ENCODE measurements at regions not wholly inside any gene's neighbourhood (a gene's known extent, or its start where the extent isn't known, plus 50 kb on each side); places are given as distances from the start of the nearest gene placed in this dataset.

DNA sequence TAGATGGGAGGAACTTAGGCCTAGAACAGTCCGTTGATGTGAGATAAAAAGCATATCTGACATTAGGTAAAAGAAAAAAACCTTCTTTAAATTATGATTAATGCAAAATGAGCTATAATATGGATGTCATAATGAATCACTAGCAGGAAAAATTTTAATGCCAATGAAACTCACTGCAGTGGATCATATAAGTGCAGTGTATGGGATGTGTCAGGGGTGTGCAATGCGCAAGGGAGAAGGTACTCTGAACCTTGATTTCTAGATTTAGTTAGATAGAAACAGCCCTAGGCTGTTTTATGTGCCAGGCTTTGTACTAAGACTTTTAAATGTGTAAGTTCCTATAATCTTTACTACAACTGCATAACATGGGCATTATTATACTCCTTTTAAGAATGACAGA is 50.4 kb upstream of the NXPH2 start:
- H2BK12ac ChIP-seq (ENCODE audit: insufficient read length, low read depth, low read length): no peak overlapping the region
- H3K27me3 Mint-ChIP-seq (ENCODE audit: low read depth): no peaks in the 10 kb centered on the region; the same call in 1 of the 2 replicates
- H2BK120ac ChIP-seq (ENCODE audit: low read depth, low read length, poor library complexity, severe bottlenecking): no peak overlapping the region
- no peaks in the 10 kb centered on the region for H3K79me2 ChIP-seq (ENCODE audit: insufficient read depth, low read length)
- H3K9me3 Mint-ChIP-seq: no peaks in the 10 kb centered on the region
- H2AFZ ChIP-seq (ENCODE audit: low read length): no peak overlapping the region
- H3K36me3 Mint-ChIP-seq (ENCODE audit: insufficient read depth in 1 of 3, low read depth in 3 of 3): no peaks in the 10 kb centered on the region
- H3K18ac ChIP-seq (ENCODE audit: insufficient read length, low read depth, low read length): no peak overlapping the region
- no peak overlapping the region for H4K5ac ChIP-seq (ENCODE audit: insufficient read length, low read depth, low read length)
- no peak for DNase-seq
- no peak overlapping the region for H2AK5ac ChIP-seq (ENCODE audit: insufficient read length, low read length)
- H3K27me3 ChIP-seq (ENCODE audit: insufficient read depth, low read length): no peaks in the 10 kb centered on the region
- H3K56ac ChIP-seq (ENCODE audit: insufficient read length, low read depth, low read length): no peak overlapping the region
- no peak overlapping the region for H3K14ac ChIP-seq (ENCODE audit: insufficient read depth, low read length)
- H3K4me1 ChIP-seq (ENCODE audit: insufficient read depth, low read length): no peaks in the 10 kb centered on the region
- no peak overlapping the region for H3K27ac Mint-ChIP-seq
- no peak overlapping the region for H4K8ac ChIP-seq (replicated peaks; ENCODE audit: insufficient read length, low read depth, low read length)
- H3K79me1 ChIP-seq (ENCODE audit: insufficient read depth, low read depth, low read length, poor library complexity, severe bottlenecking): no peaks in the 10 kb centered on the region
- no peaks in the 10 kb centered on the region for H4K20me1 ChIP-seq (ENCODE audit: control insufficient read depth, insufficient read depth, insufficient read length)
- TF ChIP-seq, protein P1, sequence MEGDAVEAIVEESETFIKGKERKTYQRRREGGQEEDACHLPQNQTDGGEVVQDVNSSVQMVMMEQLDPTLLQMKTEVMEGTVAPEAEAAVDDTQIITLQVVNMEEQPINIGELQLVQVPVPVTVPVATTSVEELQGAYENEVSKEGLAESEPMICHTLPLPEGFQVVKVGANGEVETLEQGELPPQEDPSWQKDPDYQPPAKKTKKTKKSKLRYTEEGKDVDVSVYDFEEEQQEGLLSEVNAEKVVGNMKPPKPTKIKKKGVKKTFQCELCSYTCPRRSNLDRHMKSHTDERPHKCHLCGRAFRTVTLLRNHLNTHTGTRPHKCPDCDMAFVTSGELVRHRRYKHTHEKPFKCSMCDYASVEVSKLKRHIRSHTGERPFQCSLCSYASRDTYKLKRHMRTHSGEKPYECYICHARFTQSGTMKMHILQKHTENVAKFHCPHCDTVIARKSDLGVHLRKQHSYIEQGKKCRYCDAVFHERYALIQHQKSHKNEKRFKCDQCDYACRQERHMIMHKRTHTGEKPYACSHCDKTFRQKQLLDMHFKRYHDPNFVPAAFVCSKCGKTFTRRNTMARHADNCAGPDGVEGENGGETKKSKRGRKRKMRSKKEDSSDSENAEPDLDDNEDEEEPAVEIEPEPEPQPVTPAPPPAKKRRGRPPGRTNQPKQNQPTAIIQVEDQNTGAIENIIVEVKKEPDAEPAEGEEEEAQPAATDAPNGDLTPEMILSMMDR (conservative IDR thresholded peaks at IDR 0.05): no peak
- H3K9ac ChIP-seq (ENCODE audit: extremely low read depth, insufficient read length, low read length): no peak overlapping the region
- H3T11ph ChIP-seq (ENCODE audit: low read length): no peak overlapping the region
- H2BK15ac ChIP-seq (ENCODE audit: low read depth, low read length): no peak overlapping the region
- no peak overlapping the region for H3K27ac ChIP-seq (ENCODE audit: insufficient read length, low read depth, low read length)
- no peak overlapping the region for H2BK20ac ChIP-seq (ENCODE audit: low read depth, low read length, poor library complexity, severe bottlenecking)
- no peaks in the 10 kb centered on the region for H3K9me3 ChIP-seq (ENCODE audit: control insufficient read depth, low read depth, low read length)
- no peak overlapping the region for H3K4me2 ChIP-seq (ENCODE audit: insufficient read depth, insufficient read length, low read length)
- no peak overlapping the region for H2BK5ac ChIP-seq (ENCODE audit: insufficient read length, low read length)
- no peak overlapping the region for H3K4ac ChIP-seq (ENCODE audit: low read depth, low read length)
- no peak overlapping the region for H3K23ac ChIP-seq (ENCODE audit: insufficient read length, low read depth, low read length)
- H3K4me1 Mint-ChIP-seq: peaks cover 0 to 3% of the 10 kb centered on the region in 2 experiments; a peak in 2 of 4 replicates
- H3K4me3 Mint-ChIP-seq: no peak overlapping the region
- no peaks in the 10 kb centered on the region for H3K23me2 ChIP-seq (ENCODE audit: insufficient read length, low read depth, low read length, poor library complexity, severe bottlenecking)
- H4K91ac ChIP-seq (ENCODE audit: insufficient read length, low read depth, low read length): no peak overlapping the region
- no CpG with 5 or more reads among the region's 2 CpGs for WGBS (ENCODE audit: extremely low coverage, insufficient read length, low lambda C conversion rate)
